ENCODE measurements at regions not wholly inside any gene's neighbourhood (a gene's known extent, or its start where the extent isn't known, plus 50 kb on each side); places are given as distances from the start of the nearest gene placed in this dataset.
"Not testable (repeated sequence)": the region's sequence is repeated elsewhere in the genome, so short reads cannot be mapped to it uniquely, and the experiment has no call there.

- DNase-seq (ENCODE audit: low read depth): not testable (repeated sequence)
Measured at GRCh38 chr1:146375108-146375507, 146.3 kb upstream of the NOTCH2NLA start.

- DNase-seq (ENCODE audit: low read depth): peak; percentile 3
Measured at GRCh38 chr1:146369940-146370339, 141.1 kb upstream of the NOTCH2NLA start.

- DNase-seq (ENCODE audit: low read depth): not testable (repeated sequence)
Measured at GRCh38 chr1:146355373-146355772, 126.6 kb upstream of the NOTCH2NLA start.

GRCh38 chr1:146326863-146327262, 98.0 kb upstream of the NOTCH2NLA start:
- not testable (repeated sequence) for DNase-seq (ENCODE audit: low read depth)

- DNase-seq (ENCODE audit: low read depth): not testable (repeated sequence)
Measured at GRCh38 chr1:146324463-146324862, 95.6 kb upstream of the NOTCH2NLA start.

- not testable (repeated sequence) for DNase-seq (ENCODE audit: low read depth)
Measured at GRCh38 chr1:146323302-146323701, 94.5 kb upstream of the NOTCH2NLA start.

- DNase-seq (ENCODE audit: low read depth): not testable (repeated sequence)
Measured at GRCh38 chr1:146322893-146323292, 94.1 kb upstream of the NOTCH2NLA start.

GRCh38 chr1:146318715-146319114, 89.9 kb upstream of the NOTCH2NLA start:
- DNase-seq (ENCODE audit: low read depth): not testable (repeated sequence)

- not testable (repeated sequence) for DNase-seq (ENCODE audit: low read depth)
Measured at GRCh38 chr1:146317785-146318184, 89.0 kb upstream of the NOTCH2NLA start.

- DNase-seq (ENCODE audit: low read depth): not testable (repeated sequence)
Measured at GRCh38 chr1:146314449-146315246, 85.8 kb upstream of the NOTCH2NLA start.

- DNase-seq (ENCODE audit: low read depth): not testable (repeated sequence)
Measured at GRCh38 chr1:146310579-146310978, 81.8 kb upstream of the NOTCH2NLA start.

- DNase-seq (ENCODE audit: low read depth): not testable (repeated sequence)
Measured at GRCh38 chr1:146309427-146309826, 80.6 kb upstream of the NOTCH2NLA start.

- not testable (repeated sequence) for DNase-seq (ENCODE audit: low read depth)
Measured at GRCh38 chr1:146308892-146309291, 80.1 kb upstream of the NOTCH2NLA start.

- not testable (repeated sequence) for DNase-seq (ENCODE audit: low read depth)
Measured at GRCh38 chr1:146308152-146308551, 79.3 kb upstream of the NOTCH2NLA start.

GRCh38 chr1:146307632-146308031, 78.8 kb upstream of the NOTCH2NLA start:
- not testable (repeated sequence) for DNase-seq (ENCODE audit: low read depth)

- DNase-seq (ENCODE audit: low read depth): not testable (repeated sequence)
Measured at GRCh38 chr1:146306651-146307050, 77.8 kb upstream of the NOTCH2NLA start.

- not testable (repeated sequence) for DNase-seq (ENCODE audit: low read depth)
Measured at GRCh38 chr1:146305442-146305841, 76.6 kb upstream of the NOTCH2NLA start.

GRCh38 chr1:146298575-146298897, 69.7 kb upstream of the NOTCH2NLA start:
- not testable (repeated sequence) for DNase-seq (ENCODE audit: low read depth)

GRCh38 chr1:146297781-146298574, 69.2 kb upstream of the NOTCH2NLA start:
- not testable (repeated sequence) for DNase-seq (ENCODE audit: low read depth)

GRCh38 chr1:146292940-146293936, 64.4 kb upstream of the NOTCH2NLA start:
- not testable (repeated sequence) for DNase-seq (ENCODE audit: low read depth)

- DNase-seq (ENCODE audit: low read depth): not testable (repeated sequence)
Measured at GRCh38 chr1:146292424-146292823, 63.6 kb upstream of the NOTCH2NLA start.
